A673 (cell line): ENCODE measurements at regions not wholly inside any gene's neighbourhood (a gene's known extent, or its start where the extent isn't known, plus 50 kb on each side); places are given as distances from the start of the nearest gene placed in this dataset.

Source experiments
- BruUV-seq: library from RNA; stranded (reverse); fragments of 400-500 nt; replicated peaks from 2 replicates; lab custom pipeline; 2021; lab: Mats Ljungman, UMichigan
- CTCF ChIA-PET: fragments of 300-600 bp; sonication (Branson Sonifier 250); formaldehyde crosslinking; loops from one replicate; lab custom pipeline; 2022; ENCODE audit warnings: antibody characterized with exemption; lab: Charles Lee
- POLR2A ChIA-PET: fragments of 300-600 bp; sonication (Branson Sonifier 250); formaldehyde crosslinking; loops from one replicate; lab custom pipeline; 2022; ENCODE audit warnings: antibody characterized with exemption; ENCODE audit not compliant: low non-redundant PET; lab: Charles Lee
- DNase-seq: peaks from one replicate; pipeline ENCODE4 v3.0.0-alpha.2; 2015; ENCODE audit warnings: low spot score
- H3K27ac ChIP-seq: fragments of 200-600 bp; sonication (generic); 2 replicates; pipeline ENCODE4 v1.5.1; 2016; ENCODE audit warnings: mixed run types, low read depth, mild to moderate bottlenecking, mixed read lengths, antibody characterized with exemption, low read length; ENCODE audit not compliant: poor library complexity, severe bottlenecking
- H3K27me3 ChIP-seq: fragments of 200-600 bp; sonication (generic); replicated peaks from 2 replicates; pipeline ENCODE4 v1.6.1; 2017; ENCODE audit warnings: mixed run types, low read depth, mild to moderate bottlenecking, mixed read lengths, antibody characterized with exemption, low read length; ENCODE audit not compliant: insufficient read depth, poor library complexity
- H3K36me3 ChIP-seq: fragments of 200-600 bp; sonication (generic); 2 replicates; pipeline ENCODE4 v1.6.1; 2016; ENCODE audit warnings: mixed run types, mild to moderate bottlenecking, mixed read lengths, antibody characterized with exemption, low read length; ENCODE audit not compliant: insufficient read depth, poor library complexity, severe bottlenecking
- H3K4me1 ChIP-seq: fragments of 200-600 bp; sonication (generic); 2 replicates; pipeline ENCODE4 v1.6.1; 2017; ENCODE audit warnings: mixed run types, mild to moderate bottlenecking, mixed read lengths, antibody characterized with exemption, low read length; ENCODE audit not compliant: insufficient read depth, poor library complexity, severe bottlenecking
- H3K4me3 ChIP-seq: fragments of 200-600 bp; sonication (generic); 2 replicates; pipeline ENCODE4 v1.5.1; 2016; ENCODE audit warnings: low read depth, mixed run types, mild to moderate bottlenecking, mixed read lengths, low read length; ENCODE audit not compliant: poor library complexity, severe bottlenecking
- H3K9me3 ChIP-seq: fragments of 200-600 bp; sonication (generic); 2 replicates; pipeline ENCODE4 v1.6.1; 2016; ENCODE audit warnings: mixed run types, low read depth, mild to moderate bottlenecking, mixed read lengths, antibody characterized with exemption, low read length; ENCODE audit not compliant: poor library complexity, severe bottlenecking
- EZH2 ChIP-seq: fragments of 200-600 bp; sonication (generic); IDR thresholded peaks from 2 replicates; pipeline ENCODE4 v1.6.1; 2017; ENCODE audit warnings: borderline replicate concordance, low read depth, mild to moderate bottlenecking, mixed read lengths, antibody characterized with exemption, low read length; ENCODE audit not compliant: poor library complexity, severe bottlenecking
- intact Hi-C: fragments of 100-400 bp; cut with micrococcal nuclease; formaldehyde crosslinking; loops from one replicate; pipeline ENCODE4 v1.10.0; 2022; ENCODE audit not compliant: unreplicated experiment
- TF ChIP-seq, protein P1 (sequence below): fragments of 300-800, 200-600 bp; sonication (generic); conservative IDR thresholded peaks from 2 replicates; pipeline ENCODE4 v1.5.1; 2017; ENCODE audit warnings: low read depth, mild to moderate bottlenecking, antibody characterized with exemption, low read length, moderate library complexity, mixed read lengths

DNA sequence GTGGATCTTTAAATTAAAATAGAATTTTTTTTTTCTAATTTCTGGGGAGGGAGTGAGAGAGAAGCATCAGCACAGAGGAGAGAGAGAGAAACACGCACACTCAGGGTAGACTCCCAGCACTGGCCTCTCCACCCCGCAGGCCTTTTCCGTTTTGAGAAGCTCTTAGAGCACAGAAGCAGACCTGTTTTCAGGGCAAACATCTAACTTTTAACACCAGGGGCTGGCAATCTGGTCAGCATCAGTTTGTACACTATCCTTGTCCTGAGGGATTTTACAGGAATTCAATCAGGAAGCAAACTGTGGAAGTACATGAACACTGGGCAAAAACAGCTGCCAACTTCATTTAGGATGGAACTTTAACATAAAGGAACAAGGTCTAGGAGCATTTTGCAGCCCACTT is 117.9 kb upstream of the ESRRG start:
- H3K27ac ChIP-seq, result no peak overlapping the region
- intact Hi-C loops, result no loop called here
- CTCF ChIA-PET, result no interaction called here
- no peak overlapping the region for H3K4me3 ChIP-seq
- no peaks in the 10 kb centered on the region for H3K9me3 ChIP-seq
- no peaks in the 10 kb centered on the region for H3K36me3 ChIP-seq
- POLR2A ChIA-PET, result no interaction called here
- DNase-seq, result no peak
- no peak for TF ChIP-seq EZH2
- TF ChIP-seq, protein P1, sequence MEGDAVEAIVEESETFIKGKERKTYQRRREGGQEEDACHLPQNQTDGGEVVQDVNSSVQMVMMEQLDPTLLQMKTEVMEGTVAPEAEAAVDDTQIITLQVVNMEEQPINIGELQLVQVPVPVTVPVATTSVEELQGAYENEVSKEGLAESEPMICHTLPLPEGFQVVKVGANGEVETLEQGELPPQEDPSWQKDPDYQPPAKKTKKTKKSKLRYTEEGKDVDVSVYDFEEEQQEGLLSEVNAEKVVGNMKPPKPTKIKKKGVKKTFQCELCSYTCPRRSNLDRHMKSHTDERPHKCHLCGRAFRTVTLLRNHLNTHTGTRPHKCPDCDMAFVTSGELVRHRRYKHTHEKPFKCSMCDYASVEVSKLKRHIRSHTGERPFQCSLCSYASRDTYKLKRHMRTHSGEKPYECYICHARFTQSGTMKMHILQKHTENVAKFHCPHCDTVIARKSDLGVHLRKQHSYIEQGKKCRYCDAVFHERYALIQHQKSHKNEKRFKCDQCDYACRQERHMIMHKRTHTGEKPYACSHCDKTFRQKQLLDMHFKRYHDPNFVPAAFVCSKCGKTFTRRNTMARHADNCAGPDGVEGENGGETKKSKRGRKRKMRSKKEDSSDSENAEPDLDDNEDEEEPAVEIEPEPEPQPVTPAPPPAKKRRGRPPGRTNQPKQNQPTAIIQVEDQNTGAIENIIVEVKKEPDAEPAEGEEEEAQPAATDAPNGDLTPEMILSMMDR, result no peak
- no peaks in the 10 kb centered on the region for H3K27me3 ChIP-seq
- no TSS peak for BruUV-seq
- H3K4me1 ChIP-seq, result no peaks in the 10 kb centered on the region

DNA sequence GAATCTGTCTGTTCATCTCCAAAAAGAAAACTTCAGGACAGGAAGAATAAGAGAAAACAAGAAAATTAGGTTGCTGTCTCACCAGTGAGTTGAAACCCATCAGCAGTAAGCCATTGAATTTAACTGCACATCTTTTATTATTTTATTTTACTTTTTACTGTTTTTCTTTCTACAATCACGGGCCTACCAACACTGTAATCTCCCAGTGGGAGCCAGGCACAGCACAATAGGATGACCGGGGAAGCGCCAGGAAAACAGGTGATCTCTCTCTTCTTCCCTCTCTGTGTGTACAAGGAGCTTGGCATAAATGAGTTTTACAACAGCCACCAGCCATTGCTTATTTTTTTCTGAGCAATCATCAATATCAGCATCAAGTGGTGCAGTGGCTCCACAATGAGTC is 113.1 kb upstream of the ESRRG start:
- H3K27me3 ChIP-seq, result no peaks in the 10 kb centered on the region
- intact Hi-C loops, result no loop called here
- no peaks in the 10 kb centered on the region for H3K9me3 ChIP-seq
- H3K4me3 ChIP-seq, result no peak overlapping the region
- BruUV-seq, result no TSS peak
- no peak overlapping the region for H3K27ac ChIP-seq
- POLR2A ChIA-PET, result no interaction called here
- TF ChIP-seq EZH2, result no peak
- TF ChIP-seq, protein P1, result no peak
- no peak for DNase-seq
- CTCF ChIA-PET, result no interaction called here
- no peaks in the 10 kb centered on the region for H3K36me3 ChIP-seq
- no peaks in the 10 kb centered on the region for H3K4me1 ChIP-seq

DNA sequence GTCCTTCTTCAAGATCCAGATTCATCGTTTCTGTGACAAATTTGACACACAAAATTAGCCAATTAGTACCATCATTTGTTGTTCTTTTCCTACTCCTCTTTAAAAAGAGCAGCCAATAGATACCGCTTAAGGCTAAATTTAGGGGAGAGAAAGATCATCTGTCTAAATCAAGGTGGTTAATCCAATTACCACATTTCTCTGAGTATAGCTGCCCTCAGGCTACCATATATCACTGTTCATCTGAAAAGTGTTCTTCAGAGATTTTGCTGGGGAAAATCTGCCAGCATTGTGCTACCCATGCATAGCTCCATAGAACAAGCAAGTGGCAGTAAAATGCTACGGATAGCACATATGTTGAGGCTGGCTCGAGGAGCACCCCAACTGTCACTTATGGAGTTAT is 110.3 kb upstream of the ESRRG start:
- ChIA-PET POLR2A (no interaction called here), CTCF (no interaction called here)
- no peak for DNase-seq
- intact Hi-C loops, result no loop called here
- Histone ChIP-seq H3K9me3 (no peaks in the 10 kb centered on the region), H3K27ac (no peak overlapping the region), H3K27me3 (no peaks in the 10 kb centered on the region), H3K4me3 (no peak overlapping the region), H3K36me3 (no peaks in the 10 kb centered on the region), H3K4me1 (no peaks in the 10 kb centered on the region)
- TF ChIP-seq, protein P1, result no peak
- BruUV-seq, result no TSS peak
